Spleen (tissue), 11 donors: ENCODE measurements at regions not wholly inside any gene's neighbourhood (a gene's known extent, or its start where the extent isn't known, plus 50 kb on each side); places are given as distances from the start of the nearest gene placed in this dataset.

Experiments used
- DNase-seq: peaks from one replicate; pipeline ENCODE4 v3.0.0-alpha.2; 2020
- H3K27ac ChIP-seq, 8 donors: fragments of 200-600 bp; sonication (generic) in 7 of 8; 1 replicate in 4 of 8; 2 replicates in 4 of 8; pipeline versions ENCODE4 v1.5.0 to v1.8.0; 2016 to 2021; ENCODE audit warnings: inconsistent platforms in 4 of 8, mild to moderate bottlenecking in 4 of 8, moderate library complexity in 1 of 8
- H3K27me3 ChIP-seq, 7 donors: fragments of 200-600 bp; sonication (generic) in 6 of 7; replicated peaks in 1 of 7; 1 replicate in 4 of 7; 2 replicates in 3 of 7; pipeline versions ENCODE4 v1.5.0 to v1.8.0; 2016 to 2021; ENCODE audit warnings: inconsistent platforms in 3 of 7, mild to moderate bottlenecking in 1 of 7
- H3K36me3 ChIP-seq, 6 donors: fragments of 200-600 bp; sonication (generic) in 5 of 6; 1 replicate in 4 of 6; 2 replicates in 2 of 6; pipeline versions ENCODE4 v1.5.0 to v1.8.0; 2016 to 2021; ENCODE audit warnings: inconsistent platforms in 2 of 6
- H3K4me1 ChIP-seq, 6 donors: fragments of 200-600 bp; sonication (generic) in 5 of 6; 1 replicate in 3 of 6; 2 replicates in 3 of 6; pipeline versions ENCODE4 v1.5.0 to v1.8.0; 2016 to 2021; ENCODE audit warnings: inconsistent platforms in 3 of 6
- H3K4me3 ChIP-seq, 8 donors: fragments of 200-600 bp; sonication (generic) in 7 of 8; 1 replicate in 4 of 8; 2 replicates in 4 of 8; pipeline versions ENCODE4 v1.5.0 to v1.8.0; 2016 to 2021; ENCODE audit warnings: inconsistent platforms in 4 of 8, mild to moderate bottlenecking in 4 of 8, moderate library complexity in 2 of 8
- H3K9me3 ChIP-seq, 8 donors: fragments of 200-600 bp; sonication (generic) in 7 of 8; 1 replicate in 4 of 8; 2 replicates in 4 of 8; pipeline versions ENCODE4 v1.5.0 to v1.8.0; 2016 to 2021; ENCODE audit warnings: inconsistent platforms in 4 of 8
- POLR2A ChIP-seq, 3 donors: fragments of 450-650 bp; IDR thresholded peaks; one replicate each; pipeline ENCODE4 v1.5.1; 2017; ENCODE audit warnings: antibody characterized with exemption in 3 of 3, mild to moderate bottlenecking in 1 of 3
- POLR2AphosphoS5 ChIP-seq, 3 donors: sonication (generic); formaldehyde crosslinking; IDR thresholded peaks; one replicate each; pipeline ENCODE4 v1.5.1; 2017; ENCODE audit warnings: antibody characterized with exemption in 3 of 3
- WGBS, 5 donors: extraction: QIAGEN DNeasy Blood & Tissue Kit in 3 of 5; methylation state at CpG; one replicate each; pipeline versions ENCODE4 v1.1.5 to v1.1.7; 2013 to 2018; 5-methylcytosine and 5-hydroxymethylcytosine counted together
- intact Hi-C: fragments of 100-400 bp; cut with DNase I; formaldehyde crosslinking; loops from one replicate; pipeline ENCODE4 v1.15.0; 2023; ENCODE audit warnings: low total_unique reads
- TF ChIP-seq, protein P1 (sequence below), 11 experiments: fragments of 200-600 bp in 7 of 11; fragments of 450-650 bp in 4 of 11; sonication (generic) in 4 of 11; IDR thresholded peaks in 8 of 11; conservative IDR thresholded peaks in 3 of 11; 1 replicate in 7 of 11; 2 replicates in 4 of 11; pipeline versions ENCODE4 v1.4.0 to v1.8.0; 2016 to 2021; ENCODE audit warnings: antibody characterized with exemption in 11 of 11, inconsistent platforms in 4 of 11, mild to moderate bottlenecking in 1 of 11
- donor health status: healthy with polysubstance abuse.
- donor health status: DM: no; HTN: no; CAD: no; lungs with moderate emphysema.
- donor health status: DM: no; HTN: no; CAD: no.
- donor health status: Bipolar disorder and iron deficiency.
- donor health status: healthy.
- donor health status: DM: no; HTN: no; CAD: no.
- donor health status: DM: yes; HTN: yes; CAD: no.

DNA sequence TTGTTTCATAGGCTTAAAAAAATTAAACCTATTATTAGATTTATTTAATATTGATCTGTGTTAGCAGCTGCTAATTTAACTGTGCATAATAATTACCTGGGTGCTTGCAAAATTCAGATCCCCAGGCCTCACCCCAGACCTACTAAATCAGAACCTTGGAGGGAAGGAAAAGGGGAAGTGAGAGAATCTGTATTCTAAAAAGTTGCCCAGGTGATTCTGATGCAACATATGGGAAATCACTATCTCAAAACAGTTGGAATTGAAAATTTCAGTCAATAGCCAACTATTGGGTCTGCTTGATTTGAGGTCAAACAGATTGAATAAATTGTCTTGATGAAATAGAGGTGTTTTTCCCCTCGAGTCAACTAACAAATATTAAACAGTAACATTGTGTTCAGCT lies 538.5 kb upstream of the ADAMTS9 start:
- TF ChIP-seq POLR2A (IDR thresholded peaks at IDR 0.05) (no peak), POLR2AphosphoS5 (IDR thresholded peaks at IDR 0.05) (no peak)
- TF ChIP-seq, protein P1, sequence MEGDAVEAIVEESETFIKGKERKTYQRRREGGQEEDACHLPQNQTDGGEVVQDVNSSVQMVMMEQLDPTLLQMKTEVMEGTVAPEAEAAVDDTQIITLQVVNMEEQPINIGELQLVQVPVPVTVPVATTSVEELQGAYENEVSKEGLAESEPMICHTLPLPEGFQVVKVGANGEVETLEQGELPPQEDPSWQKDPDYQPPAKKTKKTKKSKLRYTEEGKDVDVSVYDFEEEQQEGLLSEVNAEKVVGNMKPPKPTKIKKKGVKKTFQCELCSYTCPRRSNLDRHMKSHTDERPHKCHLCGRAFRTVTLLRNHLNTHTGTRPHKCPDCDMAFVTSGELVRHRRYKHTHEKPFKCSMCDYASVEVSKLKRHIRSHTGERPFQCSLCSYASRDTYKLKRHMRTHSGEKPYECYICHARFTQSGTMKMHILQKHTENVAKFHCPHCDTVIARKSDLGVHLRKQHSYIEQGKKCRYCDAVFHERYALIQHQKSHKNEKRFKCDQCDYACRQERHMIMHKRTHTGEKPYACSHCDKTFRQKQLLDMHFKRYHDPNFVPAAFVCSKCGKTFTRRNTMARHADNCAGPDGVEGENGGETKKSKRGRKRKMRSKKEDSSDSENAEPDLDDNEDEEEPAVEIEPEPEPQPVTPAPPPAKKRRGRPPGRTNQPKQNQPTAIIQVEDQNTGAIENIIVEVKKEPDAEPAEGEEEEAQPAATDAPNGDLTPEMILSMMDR (IDR thresholded peaks at IDR 0.05 in 8 of 11, conservative IDR thresholded peaks at IDR 0.05 in 3 of 11): no peak
- H3K36me3 ChIP-seq: no peaks in the 10 kb centered on the region
- peaks cover 0 to 7% (median 0%) of the 10 kb centered on the region in 8 donors for H3K9me3 ChIP-seq
- H3K4me1 ChIP-seq: no peaks in the 10 kb centered on the region
- no peaks in the 10 kb centered on the region for H3K27me3 ChIP-seq
- no peak overlapping the region for H3K27ac ChIP-seq
- no peak overlapping the region for H3K4me3 ChIP-seq
- no peak for DNase-seq
- WGBS, 5 donors: 48 to 68% (median 63%) methylated on average over 1 of the region's 1 CpG
- intact Hi-C loops: no loop called here

DNA sequence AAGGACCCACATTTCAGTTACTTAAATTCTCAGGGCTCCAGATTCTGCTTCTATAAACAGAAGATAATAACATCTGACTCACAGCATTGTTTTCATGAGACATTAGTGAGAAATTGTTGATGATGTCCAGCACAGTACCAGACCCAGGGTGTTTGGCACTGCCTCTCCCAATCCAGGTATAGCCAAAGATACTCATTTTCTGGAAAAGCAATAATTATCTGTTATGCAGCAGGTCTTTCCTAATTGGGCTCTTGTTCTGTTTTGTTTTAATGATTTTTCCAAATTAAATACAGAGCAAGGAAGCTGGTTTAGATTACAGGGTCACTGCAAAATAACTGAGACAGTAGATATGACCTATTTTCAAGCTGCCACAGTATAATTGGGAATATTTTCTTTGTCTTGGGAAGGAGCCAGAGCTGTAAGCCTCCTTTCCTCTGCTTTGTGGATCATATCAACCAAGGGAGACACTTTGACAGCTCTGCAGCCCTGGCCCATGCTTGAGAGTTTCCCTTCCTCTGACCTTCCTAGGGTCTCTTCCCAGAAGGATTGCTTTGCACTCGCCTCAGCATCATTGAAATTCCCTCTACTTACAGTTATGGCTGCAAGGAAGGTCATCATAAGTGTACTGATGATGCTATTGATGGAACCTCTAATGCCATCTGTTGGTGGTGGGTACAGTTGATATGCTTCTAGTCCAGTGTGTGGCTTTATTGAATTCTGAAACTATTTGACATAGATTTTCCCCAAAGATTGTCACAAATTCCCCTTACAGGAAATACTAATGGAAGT lies 522.4 kb upstream of the ADAMTS9 start:
- Histone ChIP-seq H3K27me3 (no peaks in the 10 kb centered on the region), H3K9me3 (peaks cover 0 to 20% (median 4%) of the 10 kb centered on the region in 8 donors), H3K4me3 (no peak overlapping the region), H3K27ac (no peak overlapping the region), H3K4me1 (no peaks in the 10 kb centered on the region), H3K36me3 (no peaks in the 10 kb centered on the region)
- TF ChIP-seq, protein P1 (IDR thresholded peaks at IDR 0.05 in 8 of 11, conservative IDR thresholded peaks at IDR 0.05 in 3 of 11): peak in 1 of 11 experiments; percentile 32
- no peak for TF ChIP-seq POLR2AphosphoS5 (IDR thresholded peaks at IDR 0.05)
- 47 to 63% (median 57%) methylated on average over 1 of the region's 1 CpG for WGBS, 5 donors
- intact Hi-C loops: no loop called here
- DNase-seq: no peak

DNA sequence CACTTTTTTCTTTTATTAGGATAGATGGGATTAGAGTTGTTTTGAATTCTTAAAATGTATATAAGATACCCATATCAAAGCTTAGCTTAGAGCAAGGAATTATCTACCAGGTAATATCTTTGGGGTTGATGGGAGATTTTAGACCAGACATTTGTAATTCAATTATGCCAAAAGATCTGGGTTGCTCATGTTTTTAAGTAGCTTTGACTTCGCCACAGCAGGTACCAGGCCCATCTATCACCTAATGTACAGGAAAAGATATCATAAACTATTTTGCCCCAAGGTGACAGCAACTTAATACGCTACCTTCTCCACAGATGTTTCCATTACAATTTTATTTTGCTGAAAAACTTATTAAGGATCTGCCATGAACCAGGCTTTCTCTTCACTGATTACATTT lies 514.6 kb upstream of the ADAMTS9 start:
- H3K9me3 ChIP-seq: peaks cover 0 to 22% (median 3%) of the 10 kb centered on the region in 8 donors
- H3K4me3 ChIP-seq: no peak overlapping the region
- intact Hi-C loops: loop anchor here (1.0 kb wide), 2 partner anchors 27 to 31 kb away; no protein-coding TSS in a partner anchor
- no peaks in the 10 kb centered on the region for H3K4me1 ChIP-seq
- H3K27me3 ChIP-seq: no peaks in the 10 kb centered on the region
- H3K27ac ChIP-seq: no peak overlapping the region
- no peak for DNase-seq
- 74 to 86% (median 82%) methylated on average over 2 of the region's 2 CpGs for WGBS, 5 donors
- H3K36me3 ChIP-seq: no peaks in the 10 kb centered on the region
- TF ChIP-seq, protein P1 (IDR thresholded peaks at IDR 0.05 in 8 of 11, conservative IDR thresholded peaks at IDR 0.05 in 3 of 11): no peak
- TF ChIP-seq POLR2AphosphoS5 (IDR thresholded peaks at IDR 0.05) (no peak), POLR2A (IDR thresholded peaks at IDR 0.05) (no peak)

DNA sequence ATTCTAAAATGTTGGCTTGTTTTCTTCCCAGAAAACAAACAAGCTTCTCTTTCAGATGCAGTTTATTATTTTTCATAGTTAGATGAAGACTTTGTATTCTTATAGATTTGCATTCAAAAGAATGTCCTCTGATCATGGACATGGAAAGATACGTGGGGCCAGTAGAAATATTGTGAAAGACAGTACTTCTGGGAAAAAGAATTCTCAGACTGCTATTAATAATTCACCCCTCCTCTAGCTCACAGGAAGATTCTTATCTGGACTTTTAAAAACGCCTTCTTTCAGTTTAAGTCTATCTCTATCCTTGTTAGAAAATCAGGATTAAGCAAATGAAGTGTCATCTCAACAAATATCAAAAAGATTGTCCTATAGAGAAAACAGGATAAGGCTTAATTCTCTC lies 514.1 kb upstream of the ADAMTS9 start:
- intact Hi-C loops: loop anchor here (1.0 kb wide), 2 partner anchors 27 to 31 kb away; no protein-coding TSS in a partner anchor
- Histone ChIP-seq H3K9me3 (peaks cover 0 to 17% (median 3%) of the 10 kb centered on the region in 8 donors), H3K36me3 (no peaks in the 10 kb centered on the region), H3K27ac (no peak overlapping the region), H3K27me3 (no peaks in the 10 kb centered on the region), H3K4me1 (no peaks in the 10 kb centered on the region), H3K4me3 (no peak overlapping the region)
- WGBS, 5 donors: 50 to 77% (median 53%) methylated on average over 2 of the region's 2 CpGs
- TF ChIP-seq, protein P1 (IDR thresholded peaks at IDR 0.05 in 8 of 11, conservative IDR thresholded peaks at IDR 0.05 in 3 of 11): no peak
- TF ChIP-seq POLR2AphosphoS5 (IDR thresholded peaks at IDR 0.05) (no peak), POLR2A (IDR thresholded peaks at IDR 0.05) (no peak)
- DNase-seq: no peak
